Body of pancreas (tissue), 4 donors: ENCODE measurements at regions not wholly inside any gene's neighbourhood (a gene's known extent, or its start where the extent isn't known, plus 50 kb on each side); places are given as distances from the start of the nearest gene placed in this dataset.

Experiments
- ATAC-seq: fragments of 150-250 bp; one replicate; pipeline ENCODE4 v1.9.1; 2016
- DNase-seq, 4 donors: peaks; one replicate each; pipeline ENCODE4 v3.0.0-alpha.2; 2019
- H3K27ac ChIP-seq, 4 donors: fragments of 200-600 bp; sonication (generic); 1 replicate in 3 of 4; 2 replicates in 1 of 4; pipeline versions ENCODE4 v1.5.1 to v1.6.1; 2016 to 2019; ENCODE audit warnings: mild to moderate bottlenecking in 1 of 4, mixed read lengths in 1 of 4, moderate library complexity in 1 of 4
- H3K27me3 ChIP-seq, 2 donors: fragments of 200-600 bp; sonication (generic); one replicate each; pipeline ENCODE4 v1.6.0; 2016; ENCODE audit warnings: mild to moderate bottlenecking in 1 of 2
- H3K36me3 ChIP-seq, 2 donors: fragments of 200-600 bp; sonication (generic); replicated peaks in 1 of 2; 2 replicates each; pipeline ENCODE4 v1.5.1; 2016; ENCODE audit warnings: low read depth in 2 of 2; ENCODE audit not compliant: insufficient read depth in 1 of 2
- H3K4me1 ChIP-seq: fragments of 200-600 bp; sonication (generic); one replicate; pipeline ENCODE4 v1.6.0; 2016
- H3K4me3 ChIP-seq, 2 donors: fragments of 200-600 bp; sonication (generic); 1 replicate in 1 of 2; 2 replicates in 1 of 2; pipeline ENCODE4 v1.5.1; 2016 to 2019
- H3K9me3 ChIP-seq, 3 donors: fragments of 200-600 bp; sonication (generic); 1 replicate in 2 of 3; 2 replicates in 1 of 3; pipeline ENCODE4 v1.5.1; 2016
- CTCF ChIP-seq, 7 experiments: fragments of 450-650 bp in 4 of 7; fragments of 200-600 bp in 3 of 7; sonication (generic) in 3 of 7; IDR thresholded peaks; one replicate each; pipeline ENCODE4 v1.5.1; 2016 to 2019; ENCODE audit warnings: antibody characterized with exemption in 7 of 7
- POLR2A ChIP-seq, 3 donors: fragments of 450-650 bp; IDR thresholded peaks; one replicate each; pipeline ENCODE4 v1.6.1; 2016; ENCODE audit warnings: antibody characterized with exemption in 3 of 3, mild to moderate bottlenecking in 2 of 3
- WGBS, 2 donors: methylation state at CpG; one replicate each; pipeline ENCODE4 v1.1.5; 2017; 5-methylcytosine and 5-hydroxymethylcytosine counted together
- intact Hi-C: fragments of 100-400 bp; cut with DNase I; formaldehyde crosslinking; loops from one replicate; pipeline ENCODE4 v1.15.1; 2023

- intact Hi-C loops: no loop called here
- Histone ChIP-seq H3K36me3 (no peaks in the 10 kb centered on the region), H3K9me3 (no peaks in the 10 kb centered on the region), H3K27ac (no peak overlapping the region), H3K4me3 (no peak overlapping the region), H3K27me3 (no peaks in the 10 kb centered on the region), H3K4me1 (no peaks in the 10 kb centered on the region)
- ATAC-seq: no peak
- DNase-seq: no peak
- 70 to 75% methylated on average over 9 of the region's 9 CpGs for WGBS, 2 donors
- TF ChIP-seq POLR2A (IDR thresholded peaks at IDR 0.05) (no peak), CTCF (IDR thresholded peaks at IDR 0.05) (no peak)
Observed at GRCh38 chr18:24810561-24811305, 350.3 kb downstream of the HRH4 start.

- Histone ChIP-seq H3K27ac (no peak overlapping the region), H3K27me3 (no peaks in the 10 kb centered on the region), H3K4me3 (no peak overlapping the region), H3K36me3 (no peaks in the 10 kb centered on the region), H3K9me3 (no peaks in the 10 kb centered on the region), H3K4me1 (no peaks in the 10 kb centered on the region)
- DNase-seq: no peak
- TF ChIP-seq CTCF (IDR thresholded peaks at IDR 0.05): no peak
- TF ChIP-seq POLR2A (IDR thresholded peaks at IDR 0.05): no peak
- intact Hi-C loops: no loop called here
- 61 to 71% methylated on average over 11 of the region's 11 CpGs for WGBS, 2 donors
- ATAC-seq: no peak
Observed at GRCh38 chr18:24811950-24812681, 351.7 kb downstream of the HRH4 start.

- H3K4me1 ChIP-seq: no peaks in the 10 kb centered on the region
- H3K27ac ChIP-seq: no peak overlapping the region
- 52 to 55% methylated on average over 3 of the region's 3 CpGs for WGBS, 2 donors
- no peaks in the 10 kb centered on the region for H3K27me3 ChIP-seq
- DNase-seq: no peak
- no peak for ATAC-seq
- H3K36me3 ChIP-seq: no peaks in the 10 kb centered on the region
- no peaks in the 10 kb centered on the region for H3K9me3 ChIP-seq
- H3K4me3 ChIP-seq: no peak overlapping the region
- TF ChIP-seq CTCF (IDR thresholded peaks at IDR 0.05) (no peak), POLR2A (IDR thresholded peaks at IDR 0.05) (no peak)
- intact Hi-C loops: no loop called here
Observed at GRCh38 chr18:24814521-24814920, 354.1 kb downstream of the HRH4 start.

- H3K27me3 ChIP-seq: no peaks in the 10 kb centered on the region
- no peaks in the 10 kb centered on the region for H3K4me1 ChIP-seq
- no peaks in the 10 kb centered on the region for H3K9me3 ChIP-seq
- H3K36me3 ChIP-seq: no peaks in the 10 kb centered on the region
- DNase-seq (no peak), ATAC-seq (no peak)
- no peak overlapping the region for H3K27ac ChIP-seq
- intact Hi-C loops: no loop called here
- no peak for TF ChIP-seq POLR2A (IDR thresholded peaks at IDR 0.05)
- no peak for TF ChIP-seq CTCF (IDR thresholded peaks at IDR 0.05)
- no peak overlapping the region for H3K4me3 ChIP-seq
- 60 to 72% methylated on average over 3 of the region's 3 CpGs for WGBS, 2 donors
Observed at GRCh38 chr18:24817150-24817549, 356.7 kb downstream of the HRH4 start.
